Endothelial cell of umbilical vein (primary cell): ENCODE measurements at regions not wholly inside any gene's neighbourhood (a gene's known extent, or its start where the extent isn't known, plus 50 kb on each side); places are given as distances from the start of the nearest gene placed in this dataset.
"Not testable (repeated sequence)": the region's sequence is repeated elsewhere in the genome, so short reads cannot be mapped to it uniquely, and the experiment has no call there.

Source experiments
- BruUV-seq: library from RNA; stranded (reverse); fragments of 400-500 nt; replicated peaks from 2 replicates; lab custom pipeline; 2021; lab: Mats Ljungman, UMichigan
- CTCF ChIA-PET: fragments of 300-600, 350-600 bp; sonication (Branson Sonifier 250); formaldehyde crosslinking; loops from one replicate; lab custom pipeline; 2021; ENCODE audit warnings: antibody characterized with exemption, inconsistent platforms; lab: Charles Lee
- POLR2A ChIA-PET: fragments of 300-600, 350-600 bp; sonication (Branson Sonifier 250); formaldehyde crosslinking; loops from one replicate; lab custom pipeline; 2021; ENCODE audit warnings: antibody characterized with exemption, inconsistent platforms; lab: Charles Lee
- DNase-seq: peaks from one replicate; pipeline ENCODE4 v3.0.0-alpha.2; 2011; ENCODE audit warnings: low read depth, low spot score
- FAIRE-seq: peaks from 2 replicates; lab custom pipeline; 2011; peaks lifted over from hg19 to GRCh38; lab: Jason Lieb, UNC
- H2AFZ ChIP-seq: 2 replicates; pipeline ENCODE4 v1.6.0; 2012; ENCODE audit warnings: low read depth, low read length, control low read depth, inconsistent platforms
- H3K27ac ChIP-seq: 2 replicates; pipeline ENCODE4 v1.5.1; 2011; ENCODE audit warnings: low read depth, mild to moderate bottlenecking, control low read depth, low read length, moderate library complexity; ENCODE audit not compliant: insufficient read depth
- H3K27me3 ChIP-seq, 2 experiments: 2 replicates each; pipeline versions ENCODE4 v1.6.0 to v1.6.1; 2011; ENCODE audit warnings: low read length in 2 of 2, mixed read lengths in 1 of 2; ENCODE audit not compliant: control insufficient read depth in 2 of 2, insufficient read depth in 2 of 2
- H3K36me3 ChIP-seq, 2 experiments: 2 replicates in 1 of 2; 3 replicates in 1 of 2; pipeline ENCODE4 v1.5.1; 2011; ENCODE audit warnings: low read length in 2 of 2, mild to moderate bottlenecking in 1 of 2, moderate library complexity in 1 of 2; ENCODE audit not compliant: control insufficient read depth in 2 of 2, insufficient read depth in 2 of 2; ENCODE audit errors: extremely low read depth in 1 of 2
- H3K4me1 ChIP-seq: 3 replicates; pipeline ENCODE4 v1.5.1; 2011; ENCODE audit warnings: mild to moderate bottlenecking, low read length; ENCODE audit not compliant: control insufficient read depth, insufficient read depth; ENCODE audit errors: extremely low read depth
- H3K4me2 ChIP-seq: 2 replicates; pipeline ENCODE4 v1.6.1; 2011; ENCODE audit warnings: low read length, control low read depth, mixed read lengths; ENCODE audit not compliant: insufficient read depth
- H3K4me3 ChIP-seq, 3 experiments: fragments of 200-600 bp in 1 of 3; sonication (generic), shearing (Covaris generic) in 1 of 3; replicated peaks in 1 of 3; 2 replicates each; pipeline ENCODE4 v1.5.1; 2011 to 2016; ENCODE audit warnings: control low read depth in 3 of 3, low read length in 3 of 3, mild to moderate bottlenecking in 2 of 3, inconsistent platforms in 1 of 3, low read depth in 1 of 3, moderate library complexity in 1 of 3; ENCODE audit not compliant: insufficient read depth in 1 of 3
- H3K79me2 ChIP-seq: 2 replicates; pipeline ENCODE4 v1.6.0; 2012; ENCODE audit warnings: low read length, inconsistent platforms; ENCODE audit not compliant: control insufficient read depth, insufficient read depth
- H3K9ac ChIP-seq: replicated peaks from 2 replicates; pipeline ENCODE3; 2011; ENCODE audit warnings: low read length, control low read depth; ENCODE audit not compliant: insufficient read depth; ENCODE audit errors: extremely low read depth
- H3K9me1 ChIP-seq: replicated peaks from 3 replicates; pipeline ENCODE4 v1.6.0; 2011; ENCODE audit warnings: mild to moderate bottlenecking, low read length; ENCODE audit not compliant: control insufficient read depth, insufficient read depth; ENCODE audit errors: extremely low read depth
- H3K9me3 ChIP-seq: replicated peaks from 2 replicates; pipeline ENCODE4 v1.5.1; 2012; ENCODE audit warnings: low read length, inconsistent platforms; ENCODE audit not compliant: control insufficient read depth, insufficient read depth
- H4K20me1 ChIP-seq: replicated peaks from 2 replicates; pipeline ENCODE3; 2011; ENCODE audit warnings: mild to moderate bottlenecking, low read length; ENCODE audit not compliant: control insufficient read depth, insufficient read depth; ENCODE audit errors: extremely low read depth
- dilution Hi-C: fragments of 300-500 bp; cut with MboI; formaldehyde crosslinking; loops from one replicate; pipeline ENCODE4 v1.15.0; 2019; ENCODE audit warnings: low sequenced_read_pairs; ENCODE audit not compliant: extremely low pct_ligation_motif_present
- intact Hi-C: fragments of 100-400 bp; cut with micrococcal nuclease; formaldehyde crosslinking; loops from one replicate; pipeline ENCODE4 v1.10.0; 2022

- H3K27me3 ChIP-seq, H3K4me3 ChIP-seq, H3K9me1 ChIP-seq, H4K20me1 ChIP-seq, FAIRE-seq, intact Hi-C loops, dilution Hi-C loops, CTCF ChIA-PET, H3K4me1 ChIP-seq, H3K79me2 ChIP-seq, POLR2A ChIA-PET, H3K36me3 ChIP-seq, BruUV-seq, H3K4me2 ChIP-seq, H3K27ac ChIP-seq, H3K9ac ChIP-seq, DNase-seq, H2AFZ ChIP-seq, H3K9me3 ChIP-seq: not testable (repeated sequence)
Observed at GRCh38 chr15:22699881-22700280, 86.6 kb upstream of the NIPA1 start.

GRCh38 chr15:22710831-22711341, 75.6 kb upstream of the NIPA1 start:
- BruUV-seq, H4K20me1 ChIP-seq, H3K4me1 ChIP-seq, H3K27me3 ChIP-seq, H3K79me2 ChIP-seq, H2AFZ ChIP-seq, H3K9me1 ChIP-seq, H3K36me3 ChIP-seq, intact Hi-C loops, POLR2A ChIA-PET, H3K4me2 ChIP-seq, FAIRE-seq, CTCF ChIA-PET, H3K9me3 ChIP-seq, H3K9ac ChIP-seq, H3K4me3 ChIP-seq, H3K27ac ChIP-seq, DNase-seq, dilution Hi-C loops: not testable (repeated sequence)

GRCh38 chr15:22713933-22714332, 72.5 kb upstream of the NIPA1 start:
- H3K9me1 ChIP-seq, H3K36me3 ChIP-seq, POLR2A ChIA-PET, CTCF ChIA-PET, H3K4me2 ChIP-seq, H2AFZ ChIP-seq, H3K27ac ChIP-seq, FAIRE-seq, BruUV-seq, H3K4me1 ChIP-seq, H4K20me1 ChIP-seq, H3K9me3 ChIP-seq, H3K9ac ChIP-seq, intact Hi-C loops, dilution Hi-C loops, H3K4me3 ChIP-seq, DNase-seq, H3K79me2 ChIP-seq: not testable (repeated sequence)
- peaks cover 5 to 12% of the 10 kb centered on the region in 2 experiments for H3K27me3 ChIP-seq

- FAIRE-seq, H3K36me3 ChIP-seq, dilution Hi-C loops, CTCF ChIA-PET, DNase-seq, H3K4me1 ChIP-seq, H3K9me1 ChIP-seq, H4K20me1 ChIP-seq, H3K4me2 ChIP-seq, H2AFZ ChIP-seq, POLR2A ChIA-PET, H3K9me3 ChIP-seq, H3K27ac ChIP-seq, BruUV-seq, H3K79me2 ChIP-seq, intact Hi-C loops, H3K9ac ChIP-seq: not testable (repeated sequence)
- Histone ChIP-seq H3K4me3 (peak overlapping the region in 1 of 3 experiments; percentile 22), H3K27me3 (peaks cover 5 to 12% of the 10 kb centered on the region in 2 experiments)
Observed at GRCh38 chr15:22714358-22715132, 71.9 kb upstream of the NIPA1 start.
